HG03108 (cell line): ENCODE measurements at regions not wholly inside any gene's neighbourhood (a gene's known extent, or its start where the extent isn't known, plus 50 kb on each side); places are given as distances from the start of the nearest gene placed in this dataset.
A peak's percentile ranks its signal among the peaks of the same experiment; 100 is the strongest.

ENCODE experiments used
- ATAC-seq: cut with Tn5 transposase; IDR thresholded peaks from one replicate; pipeline ENCODE4 v1.9.1; 2021; ENCODE audit warnings: moderate library complexity; ENCODE audit not compliant: unreplicated experiment

GRCh38 chr2:164032995-164033394 is 297.2 kb upstream of the FIGN start:
- peak; percentile 64 for ATAC-seq

- no peak for ATAC-seq
These were observed 294.8 kb upstream of the FIGN start for GRCh38 chr2:164030623-164031022.

GRCh38 chr2:164028814-164029534 is 293.2 kb upstream of the FIGN start:
- no peak for ATAC-seq

GRCh38 chr2:164024396-164024795 is 288.6 kb upstream of the FIGN start:
- no peak for ATAC-seq

- ATAC-seq, result no peak
These were observed 288.1 kb upstream of the FIGN start for GRCh38 chr2:164023896-164024295.

GRCh38 chr2:164015328-164016123 is 279.7 kb upstream of the FIGN start:
- peak; percentile 97 for ATAC-seq

- ATAC-seq, result no peak
These were observed 279.0 kb upstream of the FIGN start for GRCh38 chr2:164014791-164015190.

GRCh38 chr2:164014068-164014731 is 278.4 kb upstream of the FIGN start:
- no peak for ATAC-seq

GRCh38 chr2:164012581-164012980 is 276.8 kb upstream of the FIGN start:
- no peak for ATAC-seq

GRCh38 chr2:164009756-164010337 is 274.0 kb upstream of the FIGN start:
- ATAC-seq, result no peak

- ATAC-seq, result no peak
These were observed 272.9 kb upstream of the FIGN start for GRCh38 chr2:164008752-164009151.

GRCh38 chr2:164006704-164007103 is 270.9 kb upstream of the FIGN start:
- ATAC-seq, result no peak

GRCh38 chr2:164000176-164000575 is 264.4 kb upstream of the FIGN start:
- ATAC-seq, result no peak

GRCh38 chr2:163997466-163997865 is 261.7 kb upstream of the FIGN start:
- ATAC-seq, result no peak

- no peak for ATAC-seq
These were observed 254.7 kb upstream of the FIGN start for GRCh38 chr2:163990541-163990940.

- no peak for ATAC-seq
These were observed 254.3 kb upstream of the FIGN start for GRCh38 chr2:163990101-163990500.

- ATAC-seq, result no peak
These were observed 251.6 kb upstream of the FIGN start for GRCh38 chr2:163987175-163987940.

GRCh38 chr2:163984986-163985385 is 249.2 kb upstream of the FIGN start:
- no peak for ATAC-seq

- no peak for ATAC-seq
These were observed 248.1 kb upstream of the FIGN start for GRCh38 chr2:163983911-163984310.

GRCh38 chr2:163982938-163983337 is 247.1 kb upstream of the FIGN start:
- no peak for ATAC-seq

- ATAC-seq, result no peak
These were observed 239.0 kb upstream of the FIGN start for GRCh38 chr2:163974766-163975165.
